Pulmonary artery endothelial cell (primary cell): ENCODE measurements at regions not wholly inside any gene's neighbourhood (a gene's known extent, or its start where the extent isn't known, plus 50 kb on each side); places are given as distances from the start of the nearest gene placed in this dataset.
"Not testable (repeated sequence)": the region's sequence is repeated elsewhere in the genome, so short reads cannot be mapped to it uniquely, and the experiment has no call there.

Source experiments
- DNase-seq: peaks from one replicate; pipeline ENCODE4 v3.0.0-alpha.2; 2011; ENCODE audit warnings: low read depth, low spot score

DNA sequence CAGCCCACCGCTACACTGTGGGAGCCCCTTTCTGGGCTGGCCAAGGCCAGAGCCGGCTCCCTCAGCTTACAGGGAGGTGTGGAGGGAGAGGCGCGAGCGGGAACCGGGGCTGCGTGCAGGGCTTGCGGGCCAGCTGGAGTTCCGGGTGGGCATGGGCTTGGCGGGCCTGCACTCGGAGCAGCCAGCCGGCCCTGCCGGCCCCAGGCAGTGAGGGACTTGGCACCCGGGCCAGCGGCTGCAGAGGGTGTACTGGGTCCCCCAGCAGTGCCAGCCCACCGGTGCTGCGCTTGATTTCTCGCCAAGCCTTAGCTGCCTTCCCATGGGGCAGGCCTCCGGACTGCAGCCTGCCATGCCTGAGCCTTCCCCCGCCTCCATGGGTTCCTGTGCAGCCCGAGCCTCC lies 306.2 kb downstream of the PPP4R3C start:
- DNase-seq: not testable (repeated sequence)

DNA sequence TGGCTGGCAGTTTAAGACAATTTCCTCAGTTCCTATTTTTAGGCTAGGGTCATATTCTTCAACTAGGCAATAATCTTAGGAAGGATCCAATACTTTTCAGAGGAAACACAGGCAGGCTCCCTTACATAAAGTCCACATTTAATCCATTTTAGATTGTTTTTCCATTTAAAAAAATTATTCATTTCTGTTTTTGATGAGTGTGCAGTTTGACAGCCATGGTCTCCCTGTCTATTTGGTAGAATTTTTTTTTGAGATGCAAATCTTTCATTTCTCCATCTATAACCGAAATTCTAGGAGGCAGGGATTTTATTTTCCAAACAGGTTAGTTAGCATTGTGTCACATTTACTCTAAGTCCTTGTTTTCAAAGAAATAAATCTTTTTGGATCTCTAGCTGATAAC lies 326.8 kb downstream of the PPP4R3C start:
- no peak for DNase-seq

DNA sequence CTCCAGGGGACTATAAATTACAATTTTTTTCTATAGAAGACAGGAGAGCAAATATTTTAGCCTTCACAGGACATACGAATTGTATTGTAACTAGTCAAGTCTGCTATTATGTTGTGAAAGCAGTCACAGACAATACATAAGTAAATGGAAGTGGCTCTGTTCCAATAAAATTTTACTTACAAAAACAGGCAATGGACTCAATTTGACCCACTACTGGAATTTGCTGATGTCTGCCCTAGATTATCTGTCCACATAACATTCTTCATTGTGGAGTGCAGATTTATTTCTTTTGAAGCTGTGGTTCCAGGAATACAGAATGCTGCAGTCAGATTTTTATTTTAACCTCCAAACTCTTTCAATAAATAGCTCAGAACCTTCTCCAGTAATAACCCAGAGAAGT lies 330.3 kb downstream of the PPP4R3C start:
- peak; percentile 20 for DNase-seq

DNA sequence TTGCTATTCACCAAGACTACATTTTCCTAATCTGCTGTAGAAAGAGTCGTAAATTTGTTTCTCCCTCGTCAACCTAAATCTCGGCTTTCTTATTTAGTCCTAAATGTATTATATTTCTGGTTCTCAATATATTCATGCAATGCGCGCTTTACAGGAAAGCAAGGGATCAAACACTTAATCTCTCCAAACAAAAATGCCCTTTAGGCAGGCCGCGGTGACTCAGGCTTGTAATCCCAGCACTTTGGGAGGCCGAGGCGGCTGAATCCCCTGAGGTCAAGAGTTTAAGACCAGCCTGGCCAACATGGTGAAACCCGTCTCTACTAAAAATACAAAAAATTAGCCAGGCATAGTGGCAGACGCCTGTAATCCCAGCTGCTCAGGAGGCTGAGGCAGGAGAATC lies 376.0 kb downstream of the PPP4R3C start:
- DNase-seq: not testable (repeated sequence)

DNA sequence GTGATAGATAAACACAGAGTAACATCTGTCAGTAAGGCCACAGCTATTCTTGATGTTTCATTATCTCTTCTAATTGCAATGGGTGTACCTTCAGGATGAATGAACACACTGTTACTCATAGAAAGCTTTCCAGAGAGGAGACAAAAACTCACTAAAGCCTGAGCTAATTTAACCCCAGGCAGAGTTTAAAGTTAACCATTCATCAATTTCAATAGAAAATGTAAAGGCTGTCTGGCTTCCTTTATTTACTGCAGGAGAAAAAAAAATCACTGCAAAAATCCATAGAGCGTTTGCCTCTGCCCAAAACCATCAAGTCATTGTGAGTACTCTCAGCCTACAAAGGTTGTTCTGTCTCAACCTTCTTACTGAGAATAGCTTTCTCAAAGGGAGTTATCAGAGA lies 376.9 kb downstream of the PPP4R3C start:
- no peak for DNase-seq

DNA sequence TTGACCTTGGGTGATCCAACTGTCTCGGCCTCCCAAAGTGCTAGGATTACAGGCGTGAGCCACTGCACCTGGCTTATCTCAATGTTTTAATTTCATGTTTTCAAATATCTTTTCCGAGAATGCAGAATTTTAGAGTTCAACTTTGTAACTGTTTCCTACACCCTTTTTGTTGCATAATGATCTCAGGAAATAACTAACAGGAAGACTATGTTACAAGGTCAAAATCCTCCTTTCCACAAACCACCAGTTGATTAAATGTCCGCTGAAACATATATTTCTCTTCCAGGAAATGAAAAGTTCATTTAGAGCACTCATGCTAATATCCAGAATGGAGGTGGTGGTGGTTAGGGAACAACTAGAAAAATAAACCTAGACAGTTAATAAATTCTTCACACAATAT lies 377.8 kb downstream of the PPP4R3C start:
- DNase-seq: no peak

DNA sequence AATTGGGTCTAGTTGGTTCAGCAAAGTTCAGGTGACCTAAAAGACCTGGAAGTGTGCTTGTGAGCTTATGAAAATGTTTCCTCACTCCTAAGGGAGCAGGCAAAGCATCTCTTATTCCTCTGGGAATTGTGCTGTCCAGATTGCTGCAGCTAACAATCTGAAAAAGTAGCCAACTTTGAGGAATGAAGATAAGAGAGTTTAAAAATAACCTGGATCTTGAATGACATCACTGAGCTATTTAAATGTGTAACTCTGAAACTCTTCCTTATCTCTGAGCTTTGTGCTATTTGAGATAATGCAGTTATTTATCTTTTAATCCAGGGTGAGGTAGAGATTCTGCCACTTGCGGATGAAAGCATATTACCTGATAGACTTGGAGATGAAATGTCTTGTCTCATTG lies 384.8 kb downstream of the PPP4R3C start:
- DNase-seq: no peak

DNA sequence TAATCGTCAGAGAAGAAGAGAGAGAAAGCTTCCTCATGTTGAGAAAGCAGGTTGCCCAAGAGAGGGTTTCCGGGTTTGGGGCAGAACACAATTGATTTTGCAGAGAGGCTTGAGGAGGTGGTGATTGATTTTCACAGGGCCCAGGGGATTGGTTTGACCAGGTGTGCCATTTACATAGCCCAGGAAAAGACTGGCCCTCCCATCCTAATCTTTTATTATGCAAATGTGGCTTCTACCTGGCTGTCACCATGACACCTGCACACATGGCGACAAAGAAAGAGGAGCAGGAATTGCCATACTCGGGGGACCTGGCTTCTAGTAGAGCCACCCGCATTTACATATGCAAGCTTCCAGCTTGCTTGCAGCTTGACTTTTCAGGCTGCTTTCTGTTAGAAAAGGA lies 405.3 kb downstream of the PPP4R3C start:
- DNase-seq: no peak

DNA sequence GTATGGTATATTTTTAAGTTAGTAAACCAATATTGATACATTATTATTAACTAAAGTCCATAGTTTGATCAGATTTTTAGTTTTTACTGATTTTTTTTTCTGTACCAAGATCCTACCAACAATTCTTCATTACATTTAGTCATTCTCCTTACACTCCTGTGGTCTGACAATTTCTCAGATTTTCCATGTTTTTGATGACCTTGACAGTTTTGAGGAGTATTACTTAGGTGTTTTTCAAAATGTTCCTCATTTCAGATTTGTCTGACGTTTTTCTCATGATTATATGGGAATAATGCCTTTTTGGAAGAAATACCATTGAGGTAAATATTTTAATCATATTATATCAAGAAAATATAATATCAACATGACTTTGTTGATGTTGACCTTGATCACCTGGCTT lies 423.8 kb downstream of the PPP4R3C start:
- no peak for DNase-seq

DNA sequence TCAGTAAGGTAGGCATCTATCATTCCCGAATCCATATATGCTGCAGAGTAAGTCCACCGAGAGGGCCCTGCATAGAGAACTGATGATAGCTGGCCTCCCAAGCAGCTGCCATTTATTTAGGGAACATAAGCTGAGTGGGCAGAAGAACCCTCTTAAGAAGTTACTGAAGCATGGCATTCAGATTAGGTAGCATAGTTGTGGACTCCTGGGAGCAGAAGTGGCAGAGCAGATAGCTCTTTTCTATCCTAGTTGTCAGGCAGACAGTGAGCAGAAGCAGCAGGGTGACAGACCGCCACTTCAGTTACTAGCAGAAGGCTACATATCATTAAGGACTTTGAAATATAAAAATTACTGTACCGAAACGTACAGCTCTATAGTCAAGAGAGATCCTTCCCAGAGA lies 454.7 kb downstream of the PPP4R3C start:
- DNase-seq: no peak

DNA sequence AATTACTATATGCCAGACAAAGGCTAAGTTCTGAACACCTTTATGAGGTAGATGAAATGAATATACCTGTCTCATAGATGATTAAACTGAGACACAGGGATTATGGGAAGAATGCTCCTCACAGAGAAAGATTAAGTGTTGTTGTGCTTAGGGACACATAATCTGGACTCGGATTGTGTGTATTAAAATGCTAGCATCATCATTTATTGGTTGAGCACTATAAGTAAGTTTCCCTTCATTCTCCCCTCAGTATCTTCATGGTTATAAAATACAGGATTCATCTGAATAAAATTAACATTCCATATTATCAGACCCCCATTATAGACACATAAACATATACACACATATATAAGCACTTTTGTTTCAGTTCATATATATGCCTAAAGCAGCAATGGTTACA lies 463.5 kb downstream of the PPP4R3C start:
- no peak for DNase-seq

DNA sequence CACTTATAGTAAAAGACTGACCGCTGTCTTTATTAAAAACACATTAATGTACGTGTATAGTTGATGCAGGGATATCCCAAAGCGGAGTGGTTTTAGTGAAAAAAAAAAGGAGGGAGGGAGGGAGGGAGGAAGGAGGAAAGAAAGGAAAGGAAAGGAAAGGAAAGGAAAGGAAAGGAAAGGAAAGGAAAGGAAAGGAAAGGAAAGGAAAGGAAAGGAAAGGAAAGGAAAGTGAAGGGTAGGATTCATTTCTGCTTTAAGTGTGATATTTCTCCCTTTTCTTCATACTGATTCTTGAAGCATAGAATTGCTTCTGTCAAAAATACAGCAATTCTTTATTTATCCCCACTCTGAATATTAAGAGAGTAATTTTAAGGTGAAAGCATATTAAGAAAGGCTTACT lies 504.9 kb downstream of the PPP4R3C start:
- no peak for DNase-seq

DNA sequence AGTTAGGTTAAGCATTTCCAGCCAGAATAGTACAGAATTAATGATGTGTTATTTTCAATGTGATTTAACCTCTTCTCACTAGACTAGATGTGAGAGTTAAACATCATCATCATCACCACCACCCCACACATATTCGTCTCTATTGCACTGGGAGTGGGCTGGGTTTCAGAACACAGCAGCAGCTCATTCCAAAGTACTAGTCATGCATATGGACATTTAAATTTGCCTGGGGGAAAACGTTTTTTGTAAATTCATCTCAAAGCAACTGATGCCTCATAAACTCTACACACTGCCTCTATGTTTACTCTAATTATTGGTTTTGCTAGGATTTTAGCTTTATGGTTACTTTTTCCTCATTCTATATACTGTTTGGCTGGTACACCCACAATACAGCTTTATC lies 509.1 kb downstream of the PPP4R3C start:
- no peak for DNase-seq

DNA sequence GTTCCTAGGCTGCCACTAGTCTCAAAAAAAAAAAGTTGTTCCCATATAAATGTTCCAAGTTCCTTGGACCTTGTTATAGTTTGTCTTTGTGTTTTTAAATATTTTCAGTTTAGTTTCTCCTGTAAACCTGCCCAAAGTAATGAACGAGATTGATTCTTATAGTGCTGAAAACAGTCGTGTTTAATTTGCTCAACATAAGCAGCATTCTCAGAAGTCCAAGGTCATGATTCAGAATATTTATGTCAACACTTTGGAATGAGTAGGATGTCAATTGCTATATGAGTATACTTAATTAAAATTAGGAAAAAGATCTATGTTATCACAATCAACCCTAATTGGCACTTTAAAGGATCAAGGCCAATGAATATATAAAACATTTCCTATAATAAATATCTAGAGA lies 510.9 kb downstream of the PPP4R3C start:
- DNase-seq: no peak

DNA sequence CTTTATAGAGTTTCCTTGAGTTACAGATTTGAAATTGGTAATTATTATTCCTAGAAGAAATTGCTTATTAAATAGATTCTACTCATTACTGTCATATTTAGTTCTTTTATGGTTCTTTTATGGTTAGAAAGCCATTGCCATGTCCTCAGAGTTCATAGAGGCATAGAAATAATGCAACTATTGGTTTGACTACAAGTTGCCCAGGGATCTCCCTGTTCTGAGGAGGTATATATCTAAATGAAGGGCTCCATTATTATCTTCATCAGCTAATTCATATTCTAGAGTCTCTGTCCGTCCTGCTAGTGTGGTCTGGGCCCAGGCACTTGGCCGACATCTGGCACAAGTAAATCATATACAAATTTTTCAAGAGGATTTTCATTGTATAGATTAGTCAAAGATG lies 535.7 kb downstream of the PPP4R3C start:
- DNase-seq: no peak

DNA sequence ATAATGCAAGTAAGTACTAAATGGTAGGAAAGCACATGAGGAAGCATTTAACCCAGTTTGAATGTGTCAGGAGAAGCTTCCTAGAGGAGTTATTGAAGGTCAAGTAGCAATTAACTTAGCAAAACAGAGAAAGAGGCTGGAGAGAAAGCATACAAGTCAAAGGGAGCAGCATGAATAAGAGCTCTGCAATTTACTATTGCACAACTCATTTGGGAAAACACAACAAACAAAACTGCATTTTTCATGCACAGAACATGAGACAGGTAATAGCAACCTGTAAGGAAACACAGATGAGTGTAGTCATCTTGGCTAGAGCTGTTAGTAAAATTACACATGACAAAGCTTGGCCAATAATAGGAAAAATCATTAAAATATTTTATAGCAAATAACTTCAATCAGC lies 538.1 kb downstream of the PPP4R3C start:
- no peak for DNase-seq

DNA sequence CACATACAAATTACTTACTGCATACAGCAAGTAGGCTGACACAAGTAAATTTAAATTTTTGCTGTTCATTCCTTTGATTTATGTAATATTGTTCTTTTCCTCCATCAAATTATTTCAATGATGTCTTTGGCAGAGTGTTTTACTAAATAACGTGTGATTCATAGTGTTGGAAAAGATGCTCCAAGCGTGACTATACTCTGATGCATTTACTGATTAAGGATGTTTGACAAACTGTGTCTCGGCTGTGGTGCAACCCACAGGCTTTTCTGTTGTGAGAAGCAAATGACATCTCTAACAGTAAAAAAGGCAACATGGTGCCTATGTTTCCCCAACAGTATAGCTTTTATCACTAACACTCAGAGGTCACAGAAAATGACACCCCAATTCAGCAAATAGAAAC lies 540.9 kb downstream of the PPP4R3C start:
- no peak for DNase-seq

DNA sequence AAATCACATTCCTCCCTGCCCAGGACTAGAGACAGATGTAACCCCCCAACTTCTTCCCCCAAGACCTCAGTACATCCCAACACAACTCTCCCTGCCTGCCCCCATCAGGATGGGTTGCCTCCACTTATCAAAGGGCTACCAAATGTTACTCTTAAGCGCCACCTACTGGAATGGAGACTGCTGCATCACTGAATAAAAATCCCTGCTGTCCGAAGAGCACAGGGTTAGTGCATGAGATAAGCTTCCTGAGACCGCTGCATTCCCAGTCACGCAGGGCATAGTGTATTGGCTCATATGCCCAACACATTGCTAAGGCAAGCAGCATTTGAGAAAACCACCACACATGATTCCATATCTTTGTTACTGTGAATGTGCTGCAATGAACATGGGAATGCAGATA lies 544.5 kb downstream of the PPP4R3C start:
- peak; percentile 8 for DNase-seq

DNA sequence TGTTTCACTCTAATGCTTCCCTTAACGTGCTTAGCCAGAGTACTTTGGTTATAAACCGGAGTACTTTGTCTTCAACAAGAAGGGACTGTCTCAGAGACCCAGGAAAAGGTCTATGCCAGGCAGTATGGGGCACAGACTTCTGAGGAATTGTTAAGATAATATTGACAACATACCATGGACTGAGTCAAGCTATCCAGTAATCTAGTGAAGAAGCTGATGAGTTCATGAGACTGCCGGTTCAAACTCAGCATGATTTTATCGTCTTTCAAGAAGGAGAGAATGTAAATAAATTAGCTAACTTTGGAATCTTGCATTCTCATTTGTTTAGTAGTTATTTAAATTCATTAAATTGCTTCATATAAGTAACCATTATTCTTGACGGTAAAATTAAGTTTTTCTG lies 546.1 kb downstream of the PPP4R3C start:
- no peak for DNase-seq

DNA sequence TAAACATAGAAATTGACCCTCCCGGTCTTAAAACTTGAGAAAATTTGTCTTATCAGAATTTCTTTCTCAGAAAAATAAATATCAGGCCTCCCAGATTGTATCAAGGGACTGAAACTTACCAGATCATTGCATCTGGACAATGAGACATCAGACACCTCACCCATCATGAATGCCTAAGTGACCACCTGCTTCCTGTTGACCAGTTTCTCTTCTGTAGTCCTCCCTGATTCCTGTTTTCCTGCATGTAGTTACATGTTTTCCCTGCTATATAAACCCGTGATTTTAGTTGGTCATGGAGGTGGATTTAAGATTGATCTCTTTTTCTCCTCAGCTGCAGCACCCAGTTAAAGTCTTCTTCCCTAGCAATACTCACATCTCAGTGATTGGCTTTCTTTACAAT lies 548.1 kb downstream of the PPP4R3C start:
- peak; percentile 79 for DNase-seq

DNA sequence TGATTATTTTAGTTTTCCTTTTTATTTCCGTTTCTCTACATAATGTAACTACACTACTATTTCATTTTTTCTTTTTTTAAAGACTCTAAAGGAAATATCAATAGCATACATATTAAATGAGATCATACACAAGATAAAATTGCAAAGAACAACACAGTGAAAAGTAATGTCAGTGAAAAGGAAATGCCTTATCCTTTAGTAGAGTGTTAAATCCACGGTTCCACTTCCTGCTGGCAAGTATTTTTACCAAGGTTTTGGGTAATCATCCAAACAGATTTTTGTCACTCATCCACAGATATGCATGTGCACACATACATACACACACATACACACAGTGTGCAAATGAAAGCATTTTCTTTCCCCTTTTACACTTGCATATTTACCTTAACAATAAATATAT lies 548.9 kb downstream of the PPP4R3C start:
- peak; percentile 60 for DNase-seq

DNA sequence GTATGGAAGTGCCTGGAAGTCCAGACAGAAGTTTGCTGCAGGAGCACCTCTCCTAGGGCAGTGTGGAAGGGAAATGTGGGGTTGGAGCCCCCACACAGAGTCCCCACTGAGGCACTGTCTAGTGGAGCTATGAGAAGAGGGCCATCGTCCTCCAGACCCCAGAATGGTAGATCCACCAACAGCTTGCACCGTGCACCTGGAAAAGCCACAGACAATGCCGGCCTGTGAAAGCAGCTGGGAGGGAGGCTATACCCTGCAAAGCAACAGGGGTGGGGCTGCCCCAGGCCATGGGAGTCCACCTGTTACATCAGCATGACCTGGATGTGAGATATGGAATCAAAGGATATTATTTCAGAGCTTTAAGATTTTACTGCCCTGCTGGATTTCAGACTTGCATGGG lies 551.4 kb downstream of the PPP4R3C start:
- not testable (repeated sequence) for DNase-seq

DNA sequence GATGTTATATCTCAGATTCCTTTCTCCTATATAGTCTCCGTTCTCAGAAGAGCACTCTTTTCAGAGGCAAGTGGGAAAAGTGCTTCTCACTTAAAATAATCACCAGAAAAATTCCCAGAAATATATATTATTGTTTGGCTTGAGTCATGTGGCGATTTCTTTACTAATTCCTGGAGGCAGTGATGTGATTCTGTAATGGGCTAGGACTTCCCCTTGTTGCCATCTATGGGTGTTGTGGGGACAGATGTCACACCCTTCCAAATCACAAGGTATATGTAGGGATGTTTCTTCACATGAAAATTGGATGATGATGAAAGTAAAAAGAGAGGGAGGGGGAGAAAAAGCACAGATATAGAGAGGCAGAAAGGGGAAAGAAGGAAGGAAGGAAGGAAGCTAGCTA lies 553.4 kb downstream of the PPP4R3C start:
- DNase-seq: no peak

DNA sequence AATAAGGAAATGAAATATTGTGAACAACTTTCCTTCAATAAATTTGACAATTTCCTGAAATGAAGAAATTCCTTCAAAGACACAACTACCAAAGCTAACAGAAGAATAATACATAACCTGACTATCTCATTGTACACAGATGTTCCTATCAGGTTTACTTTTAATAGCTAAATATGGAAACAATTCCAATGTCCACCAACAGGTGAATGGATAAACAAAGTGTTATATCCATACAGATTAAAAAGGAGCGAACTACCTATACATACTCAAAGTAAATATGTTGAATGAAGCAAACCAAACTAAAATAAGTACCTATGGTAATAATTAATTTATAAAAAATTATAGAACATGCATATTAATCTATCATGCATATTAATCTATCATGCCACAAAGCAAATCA lies 554.9 kb downstream of the PPP4R3C start:
- DNase-seq: no peak

DNA sequence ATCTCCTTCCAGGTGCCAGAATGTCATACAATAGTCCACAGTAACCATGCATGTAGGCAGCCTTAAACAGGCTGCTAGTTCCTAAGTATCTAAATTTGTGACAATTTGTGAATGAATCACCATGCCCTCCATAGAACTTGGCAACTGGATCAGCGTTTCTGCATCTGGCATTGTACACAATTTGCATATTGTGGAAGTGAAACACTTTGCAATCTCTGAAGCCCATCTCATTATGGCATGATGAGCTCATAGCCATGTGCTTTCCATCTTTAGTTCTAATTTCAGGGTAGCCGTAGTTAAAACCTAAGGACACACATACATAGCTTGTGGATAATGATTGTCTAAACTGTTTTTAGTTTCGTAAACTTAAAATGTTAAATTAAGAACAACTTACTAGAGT lies 573.6 kb downstream of the PPP4R3C start:
- no peak for DNase-seq
